ENCODE measurements at regions not wholly inside any gene's neighbourhood (a gene's known extent, or its start where the extent isn't known, plus 50 kb on each side); places are given as distances from the start of the nearest gene placed in this dataset.
"Not testable (repeated sequence)": the region's sequence is repeated elsewhere in the genome, so short reads cannot be mapped to it uniquely, and the experiment has no call there.

DNA sequence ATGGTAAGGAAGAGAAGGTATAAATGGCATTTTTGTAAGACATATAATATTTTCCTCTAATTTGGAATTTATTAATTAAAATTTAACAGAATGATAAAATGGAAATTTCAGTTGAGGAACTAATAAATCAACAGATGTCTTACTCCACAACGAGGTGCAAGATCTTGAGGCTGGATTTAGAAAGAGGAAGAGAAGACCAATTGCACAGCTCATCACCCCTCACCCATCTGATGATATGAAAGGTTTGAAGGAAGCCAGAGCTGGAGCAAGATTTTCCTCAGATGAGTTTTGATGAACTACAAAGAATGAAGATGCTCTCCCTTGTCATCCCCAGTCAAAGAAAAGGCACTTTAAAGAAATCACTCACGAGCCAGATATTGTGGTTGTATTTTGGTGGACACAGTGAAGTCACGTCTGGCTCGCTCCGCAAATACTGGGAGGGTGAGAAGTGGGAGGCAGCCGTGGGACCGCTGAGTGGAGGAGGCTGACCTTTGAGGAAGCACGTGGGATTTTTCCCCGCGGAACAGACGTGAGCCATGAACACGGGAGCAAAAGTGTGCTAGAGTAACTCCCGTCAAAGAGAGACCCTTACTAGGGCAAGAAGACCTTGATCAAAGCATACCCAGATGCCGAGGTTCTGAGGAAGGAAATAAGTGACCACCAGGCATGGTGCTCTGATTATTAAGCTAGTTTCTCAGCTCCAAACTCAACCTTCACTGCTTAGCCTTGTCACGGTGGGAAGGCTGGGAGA, 511.4 kb downstream of the RNF144A start:
- no peak for DNase-seq (ENCODE audit: low read depth, low spot score)

DNA sequence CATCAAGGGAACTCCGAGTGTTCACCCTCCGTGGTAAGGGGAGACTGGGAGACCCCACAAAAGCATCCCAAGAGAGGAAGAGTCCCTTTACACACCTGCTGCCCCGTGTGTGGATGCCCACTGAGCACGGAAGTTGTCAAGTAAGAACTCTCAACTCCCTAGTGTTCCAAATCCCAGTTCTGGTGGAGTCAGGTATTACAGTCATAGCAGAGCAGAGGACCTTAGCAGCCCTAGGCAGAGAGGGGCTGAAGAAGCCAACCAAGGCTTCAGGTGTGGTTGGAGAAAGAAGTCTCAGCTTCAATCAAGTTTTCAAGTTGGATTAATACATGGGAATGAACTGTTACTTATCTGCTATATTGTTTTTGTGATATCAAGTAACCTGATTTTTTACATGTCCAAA, 512.5 kb downstream of the RNF144A start:
- no peak for DNase-seq (ENCODE audit: low read depth, low spot score)

- DNase-seq (ENCODE audit: low read depth, low spot score) = no peak
Observed at GRCh38 chr2:7430421-7430868, 513.2 kb downstream of the RNF144A start.

DNA sequence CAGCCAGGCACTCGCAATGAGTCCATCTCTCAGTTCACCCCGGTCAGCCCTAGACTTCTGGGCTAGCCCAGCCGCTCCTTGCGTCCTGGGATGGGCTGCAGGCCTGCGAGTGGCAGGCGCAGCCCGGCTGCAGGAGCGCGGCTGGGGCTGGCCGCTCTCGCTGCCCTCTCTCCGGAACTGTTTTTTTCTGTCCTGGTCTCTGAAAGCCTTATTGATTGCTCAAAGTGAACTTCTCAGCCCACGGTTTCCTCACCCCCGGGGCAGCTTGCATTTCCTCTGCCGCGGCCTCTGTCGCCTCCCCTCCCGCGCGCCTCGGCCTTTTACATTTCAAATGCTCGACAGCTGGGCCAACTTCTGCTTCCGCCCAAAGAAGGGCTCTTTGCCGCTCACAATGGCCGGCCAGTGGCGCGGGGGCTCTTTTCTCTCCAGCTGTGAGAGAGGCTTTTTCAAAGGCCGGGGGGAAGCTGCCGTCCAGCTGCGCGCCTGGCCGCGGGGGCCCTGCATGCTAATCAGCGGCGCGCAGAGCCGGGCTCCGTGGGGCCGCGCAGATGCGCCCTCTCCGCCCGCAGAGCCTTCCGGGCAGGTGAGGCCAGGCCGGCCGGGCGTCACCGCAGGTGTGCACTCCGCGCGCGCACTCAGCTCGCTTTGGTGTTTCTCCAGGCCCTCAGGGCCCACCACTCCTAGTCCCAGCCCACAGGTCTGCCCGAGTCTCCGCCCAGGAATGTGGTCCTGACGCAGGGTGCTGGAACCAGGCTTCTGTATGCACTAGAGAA, 513.8 kb downstream of the RNF144A start:
- DNase-seq (ENCODE audit: low read depth, low spot score) = peak; percentile 75

GRCh38 chr2:7432436-7432835, 515.2 kb downstream of the RNF144A start:
- no peak for DNase-seq (ENCODE audit: low read depth, low spot score)

- no peak for DNase-seq (ENCODE audit: low read depth, low spot score)
Observed at GRCh38 chr2:7436096-7436906, 519.1 kb downstream of the RNF144A start.

DNA sequence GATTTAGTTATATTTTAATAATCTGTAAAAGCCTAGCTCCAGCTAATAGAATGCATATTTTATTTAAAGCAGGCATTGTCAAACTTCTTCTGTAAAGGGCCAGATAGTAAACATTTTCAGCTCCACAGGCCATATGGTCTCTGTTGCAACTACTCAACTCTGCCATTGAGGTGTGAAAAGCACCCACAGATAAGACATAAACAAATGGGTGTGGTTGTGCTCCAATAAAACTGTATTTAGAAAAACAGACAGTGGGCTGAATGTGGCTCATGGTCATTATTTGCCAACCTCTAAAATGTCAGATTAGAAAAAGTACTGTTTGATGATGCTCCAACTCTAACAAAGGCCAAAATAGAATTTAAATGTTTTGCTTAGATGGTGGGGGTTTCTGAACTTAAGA, 519.9 kb downstream of the RNF144A start:
- DNase-seq (ENCODE audit: low read depth, low spot score) = no peak

GRCh38 chr2:7437716-7438632, 520.8 kb downstream of the RNF144A start:
- no peak for DNase-seq (ENCODE audit: low read depth, low spot score)

GRCh38 chr2:7438855-7439254, 521.6 kb downstream of the RNF144A start:
- DNase-seq (ENCODE audit: low read depth, low spot score) = no peak

DNA sequence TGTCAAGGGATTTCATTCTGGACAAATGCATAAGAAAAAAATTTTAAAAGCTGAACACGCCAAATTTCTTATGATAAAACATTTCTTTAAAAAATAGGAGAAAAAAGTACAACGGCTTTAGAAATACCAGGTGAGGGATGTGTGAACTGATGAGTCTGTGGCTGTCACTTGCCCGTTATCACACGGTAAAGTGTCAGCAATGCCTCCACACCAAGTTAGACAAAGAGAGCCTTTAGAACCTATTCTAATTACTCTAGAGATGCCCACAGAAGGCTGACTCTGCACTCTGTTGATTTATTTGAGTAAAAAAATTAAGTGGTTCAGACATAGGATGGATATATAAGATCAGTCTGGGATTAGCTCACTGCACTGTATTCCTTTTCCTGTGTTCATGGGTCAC, 523.8 kb downstream of the RNF144A start:
- no peak for DNase-seq (ENCODE audit: low read depth, low spot score)

DNA sequence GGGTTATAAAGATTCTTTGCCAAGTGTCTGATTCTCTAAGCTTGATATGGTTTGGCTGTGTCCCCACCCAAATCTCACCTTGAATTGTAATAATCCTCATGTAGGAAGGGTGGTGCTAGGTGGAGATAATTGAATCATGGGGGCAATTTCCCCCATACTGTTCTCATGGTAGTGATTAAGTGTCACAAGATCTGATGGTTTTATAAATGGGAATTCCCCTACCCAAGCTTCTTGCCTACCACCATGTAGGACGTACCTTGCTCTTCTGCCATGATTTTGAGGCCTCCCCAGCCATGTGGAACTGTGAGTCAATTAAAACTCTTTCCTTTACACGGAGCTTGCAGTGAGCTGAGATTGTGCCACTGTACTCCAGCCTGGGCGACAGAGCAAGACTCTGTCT, 524.6 kb downstream of the RNF144A start:
- not testable (repeated sequence) for DNase-seq (ENCODE audit: low read depth, low spot score)

DNA sequence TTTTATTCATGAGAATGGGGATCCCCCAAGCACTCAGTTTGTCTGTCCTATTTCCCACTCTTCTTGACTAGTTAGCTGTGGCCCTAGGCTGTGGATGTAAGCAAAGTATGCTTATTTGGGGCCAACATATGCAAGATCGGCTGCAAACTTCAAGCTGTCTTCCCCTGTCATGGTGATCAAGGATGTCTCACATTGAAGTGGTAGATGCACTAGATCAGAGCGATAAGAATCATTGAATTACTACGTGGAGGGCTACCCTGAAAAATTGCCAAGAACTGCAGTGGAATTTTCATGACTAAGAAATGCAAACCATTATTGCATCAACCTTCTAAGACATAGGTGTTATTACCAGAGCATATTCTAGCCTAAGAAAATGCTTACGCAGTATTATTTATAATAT, 527.4 kb downstream of the RNF144A start:
- no peak for DNase-seq (ENCODE audit: low read depth, low spot score)

- DNase-seq (ENCODE audit: low read depth, low spot score) = no peak
Observed at GRCh38 chr2:7448578-7449264, 531.5 kb downstream of the RNF144A start.

GRCh38 chr2:7449298-7449697, 532.1 kb downstream of the RNF144A start:
- no peak for DNase-seq (ENCODE audit: low read depth, low spot score)

- no peak for DNase-seq (ENCODE audit: low read depth, low spot score)
Observed at GRCh38 chr2:7450188-7450832, 533.1 kb downstream of the RNF144A start.

GRCh38 chr2:7450833-7451190, 533.6 kb downstream of the RNF144A start:
- DNase-seq (ENCODE audit: low read depth, low spot score) = no peak

GRCh38 chr2:7452110-7452876, 535.1 kb downstream of the RNF144A start:
- no peak for DNase-seq (ENCODE audit: low read depth, low spot score)

DNA sequence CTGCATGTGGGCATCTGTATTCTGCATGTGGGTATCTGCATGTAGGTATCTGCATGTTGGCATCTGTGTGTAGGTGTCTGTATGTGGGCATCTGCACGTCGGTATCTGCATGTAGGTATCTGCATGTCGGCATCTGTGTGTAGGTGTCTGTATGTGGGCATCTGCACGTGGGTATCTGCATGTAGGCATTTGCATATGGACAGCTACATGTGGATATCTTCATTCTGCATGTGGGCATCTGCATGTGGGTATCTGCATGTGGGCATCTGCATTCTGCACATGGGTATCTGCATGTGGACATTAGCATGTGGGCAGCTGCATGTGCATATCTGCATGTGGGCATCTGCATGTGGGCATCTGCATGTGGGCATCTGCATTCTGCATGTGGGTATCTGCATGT, 537.4 kb downstream of the RNF144A start:
- DNase-seq (ENCODE audit: low read depth, low spot score) = no peak

DNA sequence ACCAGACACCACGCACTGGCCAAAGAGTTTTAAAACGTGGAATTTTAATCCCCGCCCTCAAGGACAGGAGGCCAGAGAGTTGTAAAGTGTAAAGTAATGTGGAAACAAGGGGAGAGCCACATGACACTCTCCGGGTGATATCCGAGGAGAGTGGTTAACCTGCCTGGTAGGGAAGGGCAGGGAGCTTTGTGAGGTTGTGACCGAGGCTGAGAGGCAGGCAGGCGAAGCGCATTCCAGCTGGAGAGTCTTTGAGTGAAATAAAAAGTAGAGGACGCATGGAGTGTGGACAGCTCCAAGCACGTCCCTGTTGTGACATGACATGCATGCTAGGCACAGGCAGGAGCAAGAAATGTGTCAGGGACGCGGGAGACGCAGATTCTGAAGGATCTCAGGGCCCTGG, 539.5 kb downstream of the RNF144A start:
- no peak for DNase-seq (ENCODE audit: low read depth, low spot score)

Measured in iPS DF 19.7 (cell line).